Cardiac muscle cell (in vitro differentiated cells and primary cell): ENCODE measurements at regions not wholly inside any gene's neighbourhood (a gene's known extent, or its start where the extent isn't known, plus 50 kb on each side); places are given as distances from the start of the nearest gene placed in this dataset.

Experiments used
- DNase-seq, 2 donors: peaks; one replicate each; pipeline versions ENCODE4 v3.0.0 to v3.0.0-alpha.2; 2010 to 2017; ENCODE audit warnings: low read depth in 1 of 2, low spot score in 1 of 2
- H3K27ac ChIP-seq: fragments of 200-600 bp; sonication (generic); 2 replicates; pipeline ENCODE4 v1.5.1; 2016
- H3K27me3 ChIP-seq: fragments of 200-600 bp; sonication (generic); 2 replicates; pipeline ENCODE4 v1.6.0; 2016; ENCODE audit warnings: control low read depth
- H3K36me3 ChIP-seq: fragments of 200-600 bp; sonication (generic); 2 replicates; pipeline ENCODE4 v1.5.1; 2016; ENCODE audit warnings: control low read depth
- H3K4me1 ChIP-seq: fragments of 200-600 bp; sonication (generic); 2 replicates; pipeline ENCODE4 v1.8.1; 2017; ENCODE audit warnings: low read depth, mild to moderate bottlenecking, mixed run types
- H3K4me3 ChIP-seq: fragments of 200-600 bp; sonication (generic); 2 replicates; pipeline ENCODE4 v1.5.1; 2016; ENCODE audit warnings: mild to moderate bottlenecking
- H3K9me3 ChIP-seq: fragments of 200-600 bp; sonication (generic); 2 replicates; pipeline ENCODE4 v1.5.1; 2017; ENCODE audit warnings: low read depth, mild to moderate bottlenecking, control low read depth
- TF ChIP-seq, protein P1 (sequence below): IDR thresholded peaks from 2 replicates; pipeline ENCODE4 v1.5.1; 2012; ENCODE audit warnings: low read depth, mild to moderate bottlenecking, low read length

DNA sequence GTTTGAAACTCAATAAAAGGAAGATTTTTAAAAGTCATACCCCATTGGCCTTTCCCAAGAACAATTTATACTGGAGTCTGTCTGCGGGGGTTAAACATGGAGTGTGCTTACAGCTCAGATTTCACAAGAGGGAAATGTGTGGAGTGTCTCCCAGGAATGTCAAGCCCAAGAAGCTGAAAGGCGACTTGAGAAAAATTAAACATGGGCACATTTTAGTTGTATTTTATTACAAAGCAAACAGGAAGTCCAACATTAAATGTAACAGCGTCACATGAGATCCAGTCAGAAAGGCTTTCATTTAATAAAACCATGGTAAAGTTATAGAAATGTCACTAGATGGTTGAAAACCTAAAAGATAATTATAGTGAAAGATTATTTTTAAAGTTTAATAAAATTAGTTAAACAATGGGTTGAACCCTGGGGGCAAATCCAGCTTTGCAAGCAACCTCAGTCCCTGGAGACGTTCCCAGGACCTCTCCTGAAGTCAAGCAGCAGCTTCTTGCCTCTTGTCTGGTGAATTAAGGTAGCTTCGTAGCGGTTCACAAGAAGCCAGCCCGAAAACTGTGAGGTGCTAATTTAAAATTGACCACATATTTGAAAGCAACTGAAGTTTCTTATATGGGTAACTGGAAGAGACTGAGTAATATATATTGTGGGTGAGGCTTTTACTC is 168.4 kb upstream of the EDNRA start:
- TF ChIP-seq, protein P1, sequence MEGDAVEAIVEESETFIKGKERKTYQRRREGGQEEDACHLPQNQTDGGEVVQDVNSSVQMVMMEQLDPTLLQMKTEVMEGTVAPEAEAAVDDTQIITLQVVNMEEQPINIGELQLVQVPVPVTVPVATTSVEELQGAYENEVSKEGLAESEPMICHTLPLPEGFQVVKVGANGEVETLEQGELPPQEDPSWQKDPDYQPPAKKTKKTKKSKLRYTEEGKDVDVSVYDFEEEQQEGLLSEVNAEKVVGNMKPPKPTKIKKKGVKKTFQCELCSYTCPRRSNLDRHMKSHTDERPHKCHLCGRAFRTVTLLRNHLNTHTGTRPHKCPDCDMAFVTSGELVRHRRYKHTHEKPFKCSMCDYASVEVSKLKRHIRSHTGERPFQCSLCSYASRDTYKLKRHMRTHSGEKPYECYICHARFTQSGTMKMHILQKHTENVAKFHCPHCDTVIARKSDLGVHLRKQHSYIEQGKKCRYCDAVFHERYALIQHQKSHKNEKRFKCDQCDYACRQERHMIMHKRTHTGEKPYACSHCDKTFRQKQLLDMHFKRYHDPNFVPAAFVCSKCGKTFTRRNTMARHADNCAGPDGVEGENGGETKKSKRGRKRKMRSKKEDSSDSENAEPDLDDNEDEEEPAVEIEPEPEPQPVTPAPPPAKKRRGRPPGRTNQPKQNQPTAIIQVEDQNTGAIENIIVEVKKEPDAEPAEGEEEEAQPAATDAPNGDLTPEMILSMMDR = no peak
- Histone ChIP-seq H3K4me1 (peaks cover 34% of the 10 kb centered on the region), H3K4me3 (no peak overlapping the region), H3K27me3 (no peaks in the 10 kb centered on the region), H3K27ac (no peak overlapping the region), H3K9me3 (no peaks in the 10 kb centered on the region), H3K36me3 (no peaks in the 10 kb centered on the region)
- DNase-seq = peak; percentile 49 to 70

DNA sequence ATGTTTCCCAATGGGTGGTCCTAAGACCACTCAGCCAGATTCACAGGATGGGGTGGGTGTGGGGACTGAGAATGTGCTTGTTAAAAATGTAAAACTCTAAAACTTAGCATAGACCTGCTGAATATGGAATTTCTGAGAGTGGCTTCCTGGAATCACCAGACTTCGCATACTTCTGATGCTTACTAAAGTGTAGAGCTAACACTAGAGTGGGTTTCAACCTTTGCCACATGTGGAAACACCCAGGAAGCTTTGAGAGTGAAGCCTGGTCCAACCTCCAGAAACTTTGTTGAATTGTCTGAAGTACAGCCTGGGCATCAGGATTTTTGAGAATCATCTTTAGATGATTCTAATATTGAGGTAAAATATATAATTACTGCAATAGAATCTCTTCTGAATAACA is 167.8 kb upstream of the EDNRA start:
- Histone ChIP-seq H3K4me3 (no peak overlapping the region), H3K9me3 (no peaks in the 10 kb centered on the region), H3K27me3 (no peaks in the 10 kb centered on the region), H3K4me1 (peaks cover 34% of the 10 kb centered on the region), H3K36me3 (no peaks in the 10 kb centered on the region), H3K27ac (no peak overlapping the region)
- DNase-seq = no peak
- TF ChIP-seq, protein P1 = no peak

DNA sequence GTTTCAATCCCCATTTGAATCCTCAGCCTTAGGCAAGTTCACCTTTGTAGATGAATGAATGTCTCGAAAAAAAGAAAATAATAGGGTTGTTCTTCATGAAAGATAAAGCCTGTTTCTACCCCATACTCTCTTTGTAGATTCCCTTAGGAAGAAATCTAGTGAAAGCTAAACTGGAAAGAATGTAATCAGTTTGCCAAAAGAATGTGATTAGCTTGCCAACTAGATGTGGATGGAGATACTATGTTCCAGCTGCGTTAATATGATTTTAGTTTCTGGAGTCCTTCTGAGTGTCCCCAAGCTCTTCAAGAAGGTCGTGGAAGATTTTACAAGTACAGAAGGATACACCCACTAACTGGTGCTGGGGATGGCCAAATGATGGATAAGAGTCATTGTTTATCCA is 162.3 kb upstream of the EDNRA start:
- H3K27ac ChIP-seq = no peak overlapping the region
- H3K4me1 ChIP-seq = peaks cover 11% of the 10 kb centered on the region
- TF ChIP-seq, protein P1 = no peak
- DNase-seq = peak in 1 of 2 donors; percentile 50
- no peaks in the 10 kb centered on the region for H3K9me3 ChIP-seq
- no peaks in the 10 kb centered on the region for H3K36me3 ChIP-seq
- H3K4me3 ChIP-seq = no peak overlapping the region
- no peaks in the 10 kb centered on the region for H3K27me3 ChIP-seq

DNA sequence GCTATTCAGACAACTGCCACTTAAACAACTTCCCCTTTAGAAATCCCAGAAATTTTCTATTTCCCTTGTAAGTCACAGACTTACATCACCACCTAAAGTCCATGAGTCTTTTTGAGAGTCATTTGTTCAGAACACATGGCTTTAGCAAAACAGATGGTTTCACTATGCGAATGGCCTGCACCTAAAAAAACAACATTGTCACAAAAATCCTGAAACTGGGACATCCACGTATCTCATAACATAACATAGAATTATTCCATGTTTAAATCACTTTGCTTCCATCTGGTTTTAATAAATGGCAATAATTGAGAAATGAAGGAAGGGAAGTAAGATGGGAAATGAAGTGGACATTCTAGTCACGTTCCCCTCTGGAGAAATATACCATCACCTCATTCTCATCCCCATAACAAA is 155.3 kb upstream of the EDNRA start:
- no peak for DNase-seq
- no peak overlapping the region for H3K4me3 ChIP-seq
- peaks cover 7% of the 10 kb centered on the region for H3K4me1 ChIP-seq
- no peaks in the 10 kb centered on the region for H3K36me3 ChIP-seq
- H3K27ac ChIP-seq = no peak overlapping the region
- H3K9me3 ChIP-seq = no peaks in the 10 kb centered on the region
- no peaks in the 10 kb centered on the region for H3K27me3 ChIP-seq
- TF ChIP-seq, protein P1 = no peak

DNA sequence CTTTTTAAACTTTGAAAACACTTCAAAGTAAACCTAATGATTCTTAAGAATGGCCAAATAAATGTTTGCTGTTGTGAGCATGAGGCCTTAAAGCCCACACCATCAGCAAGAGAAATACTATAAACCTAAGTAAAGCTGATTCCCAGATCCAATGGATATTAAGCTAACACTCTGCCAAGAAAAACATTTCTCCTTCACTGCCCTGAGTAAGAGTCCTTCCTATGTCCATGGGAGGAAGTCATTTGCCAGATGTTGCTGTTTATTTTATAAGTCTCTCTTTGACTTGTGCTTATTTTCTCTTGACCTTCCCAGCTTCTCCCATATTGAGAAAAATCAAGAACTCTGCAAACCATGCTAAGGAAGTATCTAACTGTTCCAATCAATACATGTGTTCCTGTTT is 154.3 kb upstream of the EDNRA start:
- TF ChIP-seq, protein P1 = no peak
- no peaks in the 10 kb centered on the region for H3K27me3 ChIP-seq
- no peak overlapping the region for H3K4me3 ChIP-seq
- peak in 1 of 2 donors; percentile 49 for DNase-seq
- H3K9me3 ChIP-seq = no peaks in the 10 kb centered on the region
- no peaks in the 10 kb centered on the region for H3K36me3 ChIP-seq
- H3K4me1 ChIP-seq = peaks cover 7% of the 10 kb centered on the region
- no peak overlapping the region for H3K27ac ChIP-seq

DNA sequence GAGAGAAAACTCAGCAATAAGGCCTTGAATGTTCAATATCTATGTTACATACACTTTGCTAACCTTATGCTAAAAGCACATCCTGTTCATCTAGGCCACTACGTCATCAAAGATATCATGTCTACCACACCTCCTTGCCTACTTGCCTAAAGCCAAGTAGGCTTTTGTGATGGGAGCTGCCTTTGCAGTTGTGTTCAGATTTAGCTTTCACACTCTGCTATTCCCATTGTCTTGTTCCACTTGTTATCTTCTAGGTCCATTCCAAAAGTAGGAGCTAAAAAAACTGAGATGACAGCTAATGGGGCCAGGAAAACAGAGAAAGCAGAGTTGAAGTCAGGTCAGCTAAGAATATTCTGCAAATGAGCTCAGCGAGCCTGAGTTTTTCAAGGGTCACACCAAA is 153.6 kb upstream of the EDNRA start:
- Histone ChIP-seq H3K4me1 (peaks cover 7% of the 10 kb centered on the region), H3K27ac (no peak overlapping the region), H3K4me3 (no peak overlapping the region), H3K36me3 (no peaks in the 10 kb centered on the region), H3K27me3 (no peaks in the 10 kb centered on the region), H3K9me3 (no peaks in the 10 kb centered on the region)
- TF ChIP-seq, protein P1 = no peak
- no peak for DNase-seq
